ENCODE measurements at regions not wholly inside any gene's neighbourhood (a gene's known extent, or its start where the extent isn't known, plus 50 kb on each side); places are given as distances from the start of the nearest gene placed in this dataset.
A peak's percentile ranks its signal among the peaks of the same experiment; 100 is the strongest.

DNA sequence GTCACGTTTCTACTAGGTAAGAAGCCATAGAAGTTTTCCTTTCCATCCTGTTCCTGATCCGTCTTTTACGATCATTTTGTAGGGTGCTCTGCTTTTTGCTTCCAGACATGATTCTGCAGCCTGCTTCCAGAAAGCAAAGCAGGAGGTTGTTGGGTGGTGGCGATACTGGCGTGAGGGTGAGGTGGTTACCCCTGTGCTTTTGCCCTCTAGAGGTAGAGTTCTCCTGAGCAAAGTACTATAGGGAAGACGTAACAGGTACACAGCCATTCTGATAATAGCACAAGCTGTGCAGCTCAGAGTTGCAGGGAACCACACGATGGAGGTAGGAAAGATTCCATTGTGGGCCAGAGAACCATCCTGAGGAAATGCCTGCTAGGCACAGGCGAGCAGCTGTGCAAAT is 186.0 kb downstream of the PAH start:
- TF ChIP-seq, protein P1, sequence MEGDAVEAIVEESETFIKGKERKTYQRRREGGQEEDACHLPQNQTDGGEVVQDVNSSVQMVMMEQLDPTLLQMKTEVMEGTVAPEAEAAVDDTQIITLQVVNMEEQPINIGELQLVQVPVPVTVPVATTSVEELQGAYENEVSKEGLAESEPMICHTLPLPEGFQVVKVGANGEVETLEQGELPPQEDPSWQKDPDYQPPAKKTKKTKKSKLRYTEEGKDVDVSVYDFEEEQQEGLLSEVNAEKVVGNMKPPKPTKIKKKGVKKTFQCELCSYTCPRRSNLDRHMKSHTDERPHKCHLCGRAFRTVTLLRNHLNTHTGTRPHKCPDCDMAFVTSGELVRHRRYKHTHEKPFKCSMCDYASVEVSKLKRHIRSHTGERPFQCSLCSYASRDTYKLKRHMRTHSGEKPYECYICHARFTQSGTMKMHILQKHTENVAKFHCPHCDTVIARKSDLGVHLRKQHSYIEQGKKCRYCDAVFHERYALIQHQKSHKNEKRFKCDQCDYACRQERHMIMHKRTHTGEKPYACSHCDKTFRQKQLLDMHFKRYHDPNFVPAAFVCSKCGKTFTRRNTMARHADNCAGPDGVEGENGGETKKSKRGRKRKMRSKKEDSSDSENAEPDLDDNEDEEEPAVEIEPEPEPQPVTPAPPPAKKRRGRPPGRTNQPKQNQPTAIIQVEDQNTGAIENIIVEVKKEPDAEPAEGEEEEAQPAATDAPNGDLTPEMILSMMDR (conservative IDR thresholded peaks at IDR 0.05; ENCODE audit: low read depth, low read length), result no peak
- DNase-seq (ENCODE audit: low read depth), result no peak
- H3K4me3 ChIP-seq (ENCODE audit: low read length), result no peak overlapping the region

- no peak overlapping the region for H3K4me3 ChIP-seq (ENCODE audit: low read length)
- TF ChIP-seq, protein P1 (conservative IDR thresholded peaks at IDR 0.05; ENCODE audit: low read depth, low read length), result no peak
- DNase-seq (ENCODE audit: low read depth), result no peak
These were observed 188.4 kb downstream of the PAH start for GRCh38 chr12:102728506-102729242.

- DNase-seq (ENCODE audit: low read depth), result no peak
- TF ChIP-seq, protein P1 (conservative IDR thresholded peaks at IDR 0.05; ENCODE audit: low read depth, low read length), result no peak
- no peak overlapping the region for H3K4me3 ChIP-seq (ENCODE audit: low read length)
These were observed 190.4 kb downstream of the PAH start for GRCh38 chr12:102726686-102727085.

DNA sequence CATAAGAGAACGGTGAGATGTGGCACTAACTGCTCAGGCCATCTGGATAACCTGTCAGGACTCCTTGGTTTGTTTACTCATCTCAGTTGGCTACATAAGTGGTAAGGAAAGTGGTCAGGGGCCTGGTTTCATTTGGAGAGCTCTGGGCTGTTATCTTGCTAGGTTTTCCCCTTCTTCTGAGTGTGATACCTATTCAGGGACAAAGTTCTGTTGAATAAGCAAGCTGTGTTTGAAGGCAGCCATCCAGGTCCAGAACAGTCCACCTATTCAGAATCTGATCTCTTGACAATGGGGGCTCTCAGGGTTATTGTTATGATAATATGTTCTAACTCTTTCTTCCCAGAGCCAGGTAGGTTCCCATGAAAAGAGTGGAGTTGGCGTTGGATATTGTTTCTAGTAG is 194.9 kb downstream of the PAH start:
- H3K4me3 ChIP-seq (ENCODE audit: low read length), result no peak overlapping the region
- no peak for DNase-seq (ENCODE audit: low read depth)
- TF ChIP-seq, protein P1 (conservative IDR thresholded peaks at IDR 0.05; ENCODE audit: low read depth, low read length), result no peak

DNA sequence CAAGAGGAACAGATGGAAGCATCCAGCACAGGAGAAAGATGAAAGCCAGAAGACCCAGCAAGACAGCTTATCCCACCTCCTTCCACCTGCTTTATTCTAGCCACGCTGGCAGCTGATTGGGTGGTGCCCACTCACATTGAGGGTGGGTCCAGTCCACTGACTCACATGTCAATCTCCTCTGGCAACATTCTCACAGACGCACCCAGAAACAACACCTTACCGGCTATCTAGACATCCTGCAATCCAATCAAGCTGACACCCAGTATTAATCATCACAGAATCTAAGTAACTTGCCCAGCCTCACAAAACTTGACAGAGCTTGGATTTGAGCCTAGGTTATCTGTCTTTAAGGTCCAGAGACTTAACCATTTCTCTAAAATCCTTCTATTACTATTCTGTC is 208.9 kb downstream of the PAH start:
- TF ChIP-seq, protein P1 (conservative IDR thresholded peaks at IDR 0.05; ENCODE audit: low read depth, low read length), result no peak
- H3K4me3 ChIP-seq (ENCODE audit: low read length), result no peak overlapping the region
- no peak for DNase-seq (ENCODE audit: low read depth)

DNA sequence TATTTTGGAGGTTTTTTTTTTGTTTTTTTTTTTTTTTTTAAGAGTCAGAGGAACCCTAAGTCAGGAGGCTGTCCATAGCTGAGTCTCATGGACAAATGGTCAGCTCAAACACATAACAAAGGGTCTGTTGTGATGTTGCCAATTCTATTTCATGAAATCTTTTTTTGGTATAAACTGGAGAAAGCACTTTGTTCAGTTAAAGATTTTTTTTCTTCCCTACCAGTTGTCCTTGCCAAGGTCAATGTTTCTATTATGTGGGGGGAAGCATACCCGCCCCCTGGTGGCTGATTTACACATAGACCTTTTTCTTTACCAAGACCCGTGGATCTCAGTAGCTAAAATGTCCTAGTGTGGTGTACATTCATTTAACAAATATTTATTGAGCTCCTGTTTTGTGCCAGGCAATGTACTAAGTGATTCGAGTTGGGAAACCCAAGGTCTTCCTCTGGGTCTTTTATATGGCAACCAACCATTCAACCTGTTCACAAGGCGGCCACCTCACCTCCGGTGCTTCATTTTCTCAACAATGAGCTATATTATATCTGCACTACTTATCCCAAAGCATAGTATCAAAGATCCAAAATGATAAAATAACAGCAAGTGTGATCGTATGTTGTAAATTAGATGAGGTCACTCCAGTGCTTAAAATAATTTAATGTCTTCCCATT is 214.5 kb downstream of the PAH start:
- H3K4me3 ChIP-seq (ENCODE audit: low read length), result no peak overlapping the region
- TF ChIP-seq, protein P1 (conservative IDR thresholded peaks at IDR 0.05; ENCODE audit: low read depth, low read length), result peak; percentile 76
- DNase-seq (ENCODE audit: low read depth), result peak; percentile 18

DNA sequence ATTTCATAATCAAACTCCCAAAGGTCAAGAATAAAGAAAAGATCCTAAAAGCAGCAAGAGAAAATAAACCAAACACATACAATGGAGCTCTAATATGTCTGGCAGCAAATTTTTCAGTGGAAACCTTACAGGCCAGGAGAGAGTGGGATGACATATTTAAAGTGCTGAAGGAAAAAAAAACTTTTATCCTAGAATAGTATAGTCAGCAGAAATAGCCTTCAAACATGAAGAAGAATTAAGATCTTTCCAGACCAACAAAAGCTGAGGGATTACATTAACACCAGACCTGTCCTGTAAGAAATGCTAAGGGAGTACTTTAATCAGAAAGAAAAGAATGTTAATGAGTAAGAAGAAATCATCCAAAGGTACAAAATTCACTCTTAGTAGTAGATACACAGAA is 215.7 kb upstream of the IGF1 start:
- DNase-seq (ENCODE audit: low read depth), result no peak
- no peak overlapping the region for H3K4me3 ChIP-seq (ENCODE audit: low read length)
- TF ChIP-seq, protein P1 (conservative IDR thresholded peaks at IDR 0.05; ENCODE audit: low read depth, low read length), result no peak
